HT-29 (cell line): ENCODE measurements at regions not wholly inside any gene's neighbourhood (a gene's known extent, or its start where the extent isn't known, plus 50 kb on each side); places are given as distances from the start of the nearest gene placed in this dataset.
A peak's percentile ranks its signal among the peaks of the same experiment; 100 is the strongest.
"Not testable (repeated sequence)": the region's sequence is repeated elsewhere in the genome, so short reads cannot be mapped to it uniquely, and the experiment has no call there.

Experiments used
- DNase-seq: peaks from one replicate; pipeline ENCODE4 v3.0.0-alpha.2; 2015; ENCODE audit warnings: low spot score

GRCh38 chr20:53872561-53873229 lies 197.7 kb downstream of the BCAS1 start:
- no peak for DNase-seq

GRCh38 chr20:53872081-53872541 lies 198.3 kb downstream of the BCAS1 start:
- DNase-seq: no peak

DNA sequence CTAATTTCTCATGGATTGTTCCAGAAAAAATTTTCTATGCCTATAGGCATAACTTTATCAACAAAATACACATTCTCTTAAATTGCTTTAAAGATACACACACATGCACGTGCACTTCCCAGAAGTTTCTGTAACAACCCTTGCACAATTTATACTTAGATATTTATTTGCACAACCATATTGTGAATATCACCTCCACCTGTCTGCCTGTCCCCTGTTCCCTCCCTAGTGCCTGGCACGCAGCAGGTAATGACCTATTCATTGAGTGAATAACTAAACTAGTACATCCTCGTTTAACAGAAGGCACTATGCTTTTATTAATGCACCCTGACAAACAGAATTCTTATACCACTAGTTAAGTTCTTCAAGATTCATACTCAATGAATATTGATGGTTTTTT lies 198.9 kb downstream of the BCAS1 start:
- no peak for DNase-seq

DNA sequence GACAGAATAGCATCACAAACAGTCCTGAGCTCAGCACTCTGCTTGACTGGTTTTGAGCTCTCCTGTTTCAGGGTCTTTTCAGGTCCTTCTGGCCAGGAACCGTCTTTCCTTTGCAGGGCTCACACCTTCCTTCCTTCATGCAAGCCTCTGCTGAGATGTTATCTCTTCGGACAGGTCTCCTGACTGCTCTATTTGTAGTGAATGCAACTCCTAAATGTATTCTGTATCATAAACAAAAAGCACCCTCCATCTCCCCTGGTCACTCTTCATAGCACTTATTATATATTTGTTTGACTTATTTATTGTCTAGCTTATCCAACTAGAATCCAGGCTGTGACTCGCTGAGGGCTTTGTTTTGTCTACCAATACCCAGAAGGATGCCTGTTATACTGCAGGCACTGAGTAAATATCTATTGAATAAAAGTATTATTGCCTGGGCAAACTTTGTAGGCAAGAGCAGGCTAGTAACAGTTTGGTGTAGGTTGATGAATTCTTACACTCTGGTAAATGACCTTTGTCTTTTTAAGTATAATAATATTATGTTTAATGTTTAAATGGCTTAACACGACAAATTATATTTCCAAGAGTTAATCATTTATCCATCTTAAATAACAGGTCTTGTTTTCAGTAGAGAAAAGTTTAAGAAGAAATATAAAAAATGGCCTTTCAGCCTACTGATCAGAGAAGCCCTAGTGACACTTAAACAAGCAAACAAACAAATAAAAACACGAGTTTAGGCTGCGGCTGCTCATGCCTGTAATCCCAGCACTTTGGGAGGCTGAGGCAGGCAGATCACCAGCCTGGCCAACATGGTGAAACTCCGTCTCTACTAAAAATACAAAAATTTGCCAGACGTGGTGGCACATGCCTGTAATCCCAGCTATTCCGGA lies 199.7 kb downstream of the BCAS1 start:
- peak; percentile 74 for DNase-seq

- peak; percentile 98 for DNase-seq
Measured at GRCh38 chr20:53869466-53870258, 200.7 kb downstream of the BCAS1 start.

DNA sequence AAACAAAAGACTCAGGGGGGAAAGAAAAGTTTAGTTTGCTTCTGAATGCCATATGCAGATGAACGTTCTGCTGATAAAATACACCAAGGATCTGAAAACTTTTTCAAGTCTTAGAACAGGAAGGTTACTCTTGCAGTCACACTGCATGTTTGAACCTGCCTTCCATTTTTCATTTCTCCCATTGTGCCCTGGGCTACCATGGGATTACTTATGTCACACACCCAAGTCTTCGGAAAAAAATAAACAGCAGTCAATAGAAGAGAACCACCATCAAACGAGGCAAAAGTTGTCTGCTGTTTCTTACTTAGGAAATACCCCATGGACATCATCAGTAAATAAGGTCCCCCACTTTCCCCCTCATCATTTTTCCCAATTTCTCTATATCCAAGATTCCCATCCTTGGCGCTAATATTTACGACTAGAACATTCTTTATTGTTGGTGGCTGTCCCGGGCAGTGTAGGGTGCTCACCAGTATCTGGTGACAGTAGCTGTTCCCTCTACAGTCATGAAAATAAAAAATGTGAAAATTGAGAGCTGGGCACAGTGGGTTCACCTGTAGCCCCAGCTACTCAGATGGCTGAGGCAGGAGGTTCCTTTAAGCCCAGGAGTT lies 202.5 kb downstream of the BCAS1 start:
- no peak for DNase-seq

- peak; percentile 94 for DNase-seq
Measured at GRCh38 chr20:53866794-53867740, 203.3 kb downstream of the BCAS1 start.

DNA sequence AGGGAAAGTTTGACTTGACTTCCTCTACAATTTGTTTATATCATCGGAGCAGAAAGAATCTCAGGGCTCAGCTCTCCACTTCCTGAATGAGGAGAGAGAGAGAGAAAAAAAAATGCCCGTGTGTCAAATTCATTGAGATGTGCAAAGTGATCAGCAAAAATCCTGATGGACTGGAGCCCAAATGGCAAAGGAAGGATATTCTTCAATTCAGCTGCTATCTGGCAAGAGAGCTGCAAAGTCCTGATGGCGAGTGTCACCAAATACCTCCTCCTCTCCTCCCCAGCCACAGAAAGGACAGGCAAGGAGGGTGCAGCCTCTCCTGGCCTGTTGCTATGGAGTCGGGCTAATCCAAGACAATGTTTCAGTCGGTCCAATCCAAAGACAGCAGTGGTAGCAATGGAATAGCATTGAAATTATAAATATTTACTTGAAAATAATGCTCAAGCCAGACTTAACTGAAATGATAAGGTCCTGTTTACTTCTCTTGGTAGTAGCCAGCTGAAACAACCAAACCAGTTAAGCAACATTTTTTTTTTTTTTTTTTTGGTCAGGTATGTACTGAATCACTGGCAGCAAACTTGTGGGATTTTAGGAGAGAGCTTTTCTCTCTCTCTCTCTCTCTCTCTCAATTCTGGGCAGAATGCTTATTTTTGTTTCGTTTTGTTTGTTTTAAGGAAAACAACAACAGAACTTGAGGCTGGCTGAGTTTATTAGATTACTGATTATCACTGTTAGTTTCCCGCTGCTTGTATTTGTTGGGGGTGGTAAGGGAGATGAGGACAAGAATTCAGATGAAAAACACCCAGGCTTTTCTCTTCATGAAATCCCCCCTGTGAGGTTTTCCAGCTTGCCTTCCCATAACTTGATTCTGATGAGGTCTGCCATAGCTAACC lies 204.2 kb downstream of the BCAS1 start:
- DNase-seq: peak; percentile 93

DNA sequence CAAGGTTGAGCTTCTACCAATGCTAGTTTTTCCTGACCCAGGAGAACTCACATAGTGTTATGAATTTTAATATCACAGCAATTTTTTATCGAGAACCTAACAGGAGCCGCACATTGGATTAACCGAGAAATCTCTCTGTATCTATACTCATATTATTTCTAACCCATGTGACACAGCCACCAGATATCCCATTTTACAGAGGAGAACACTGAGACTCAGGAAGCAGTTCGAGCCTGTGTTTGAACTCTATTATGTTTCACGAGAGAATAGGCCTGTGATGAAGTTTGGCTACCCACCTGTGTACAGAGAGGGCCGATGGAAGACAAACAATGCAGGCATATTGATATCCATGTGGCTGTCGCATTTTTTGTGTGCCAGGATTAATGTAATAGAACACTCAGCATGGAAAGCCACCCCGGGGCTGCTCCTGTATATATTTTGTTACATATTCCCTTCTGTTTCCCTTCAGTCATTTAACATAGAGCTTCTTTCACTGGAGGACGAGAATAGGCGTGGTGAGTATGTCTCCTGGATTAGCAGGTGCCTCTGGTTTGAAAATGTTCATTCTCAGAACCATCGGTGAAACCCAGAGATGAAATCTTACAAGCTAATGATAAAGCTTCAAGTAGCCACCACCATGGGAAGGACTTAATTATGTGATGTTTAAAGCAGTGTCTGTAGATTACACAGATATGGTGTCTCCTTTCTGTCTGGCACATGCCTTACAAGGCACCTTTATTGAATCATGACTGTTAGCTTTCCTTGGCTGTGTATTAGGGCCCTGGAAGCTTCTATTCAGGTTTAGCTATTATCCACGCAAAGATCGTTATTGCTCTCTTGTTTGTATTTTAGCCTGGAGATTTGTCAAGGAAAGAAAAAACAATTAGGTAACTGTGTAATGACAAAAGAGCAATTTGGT lies 205.4 kb downstream of the BCAS1 start:
- DNase-seq: peak; percentile 71

GRCh38 chr20:53863923-53864641 lies 206.3 kb downstream of the BCAS1 start:
- DNase-seq: peak; percentile 52

- DNase-seq: not testable (repeated sequence)
Measured at GRCh38 chr20:53863535-53863922, 206.9 kb downstream of the BCAS1 start.

DNA sequence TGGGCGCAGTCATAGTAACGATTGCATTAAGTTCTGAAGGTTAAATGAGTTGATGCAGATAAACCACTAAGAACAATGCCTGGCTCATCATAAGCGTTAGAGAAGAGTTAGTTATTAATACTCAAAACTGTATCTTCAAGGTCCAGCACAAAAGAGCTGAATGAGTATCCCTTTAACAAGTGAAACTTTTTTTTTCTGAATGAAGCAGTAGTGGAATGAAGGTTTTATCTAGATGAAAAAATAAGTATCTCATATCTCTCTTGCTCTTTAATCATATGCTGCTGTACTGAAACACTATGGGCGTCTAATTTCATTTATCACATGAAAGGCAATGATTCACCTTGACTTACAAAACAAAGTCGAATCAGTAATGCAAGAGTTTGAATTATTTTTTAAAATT lies 207.4 kb downstream of the BCAS1 start:
- DNase-seq: not testable (repeated sequence)

DNA sequence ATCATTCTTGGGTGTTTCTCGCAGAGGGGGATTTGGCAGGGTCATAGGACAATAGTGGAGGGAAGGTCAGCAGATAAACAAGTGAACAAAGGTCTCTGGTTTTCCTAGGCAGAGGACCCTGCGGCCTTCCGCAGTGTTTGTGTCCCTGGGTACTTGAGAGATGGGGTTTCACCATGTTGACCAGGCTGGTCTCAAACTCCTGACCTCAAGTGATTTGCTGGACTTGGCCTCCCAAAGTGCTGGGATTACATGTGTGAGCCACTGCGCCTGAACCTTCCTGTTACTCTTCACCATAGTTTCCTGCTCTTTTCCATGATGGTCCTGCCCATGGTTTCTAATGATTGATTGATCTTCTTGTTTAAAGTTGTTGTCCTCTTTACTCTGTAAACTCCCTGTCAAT lies 207.9 kb downstream of the BCAS1 start:
- not testable (repeated sequence) for DNase-seq

GRCh38 chr20:53862136-53862397 lies 208.3 kb downstream of the BCAS1 start:
- not testable (repeated sequence) for DNase-seq

DNA sequence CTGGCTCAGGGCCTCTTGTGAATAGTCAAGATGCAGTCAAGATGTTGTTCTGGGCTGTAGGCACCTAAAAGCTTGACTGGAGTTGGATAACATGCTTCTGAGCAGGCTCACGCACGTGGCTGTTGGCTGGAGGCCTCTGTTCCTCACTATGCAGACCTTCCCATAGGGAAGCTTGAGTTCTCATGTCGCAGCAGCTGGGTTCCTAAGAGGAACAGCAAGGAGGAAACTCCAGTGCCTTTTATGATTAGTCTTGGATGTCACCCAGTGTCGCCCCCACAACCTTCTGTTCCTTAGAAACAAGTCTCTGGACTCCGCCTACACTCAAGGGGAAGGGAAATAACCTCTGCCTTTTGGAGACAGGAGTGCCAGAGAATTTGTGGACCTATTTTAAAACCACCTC lies 210.7 kb downstream of the BCAS1 start:
- DNase-seq: no peak

GRCh38 chr20:53859009-53859408 lies 211.4 kb downstream of the BCAS1 start:
- not testable (repeated sequence) for DNase-seq

GRCh38 chr20:53858516-53858915 lies 211.9 kb downstream of the BCAS1 start:
- DNase-seq: not testable (repeated sequence)

DNA sequence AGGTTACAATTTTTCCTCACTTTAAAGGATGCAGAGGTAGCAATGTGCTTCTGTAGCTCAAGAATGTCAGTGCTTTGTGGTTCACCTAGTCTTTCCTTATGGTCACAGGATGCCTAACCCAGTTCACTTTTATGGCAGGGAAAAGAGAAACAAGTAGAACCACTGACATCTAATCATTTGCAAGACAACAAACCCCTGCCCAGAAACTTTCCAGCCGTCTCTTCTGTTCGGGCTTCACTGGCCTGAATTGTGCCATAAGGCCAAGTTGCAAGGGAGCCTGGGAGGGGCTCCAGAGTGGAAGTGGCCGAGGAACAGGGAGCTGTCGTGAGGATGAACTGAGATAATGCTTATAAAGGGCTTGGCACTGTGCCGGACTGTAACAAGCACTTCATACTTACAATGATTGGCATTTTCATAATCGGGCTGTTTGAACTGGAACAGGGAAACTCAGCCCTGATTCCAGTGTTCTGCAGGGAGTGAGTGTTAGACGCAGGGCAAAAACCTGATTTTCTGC lies 212.6 kb downstream of the BCAS1 start:
- DNase-seq: peak; percentile 91
